A673 (cell line): ENCODE measurements at regions not wholly inside any gene's neighbourhood (a gene's known extent, or its start where the extent isn't known, plus 50 kb on each side); places are given as distances from the start of the nearest gene placed in this dataset.

Experiments
- BruUV-seq: library from RNA; stranded (reverse); fragments of 400-500 nt; replicated peaks from 2 replicates; lab custom pipeline; 2021; lab: Mats Ljungman, UMichigan
- CTCF ChIA-PET: fragments of 300-600 bp; sonication (Branson Sonifier 250); formaldehyde crosslinking; loops from one replicate; lab custom pipeline; 2022; ENCODE audit warnings: antibody characterized with exemption; lab: Charles Lee
- POLR2A ChIA-PET: fragments of 300-600 bp; sonication (Branson Sonifier 250); formaldehyde crosslinking; loops from one replicate; lab custom pipeline; 2022; ENCODE audit warnings: antibody characterized with exemption; ENCODE audit not compliant: low non-redundant PET; lab: Charles Lee
- DNase-seq: peaks from one replicate; pipeline ENCODE4 v3.0.0-alpha.2; 2015; ENCODE audit warnings: low spot score
- H3K27ac ChIP-seq: fragments of 200-600 bp; sonication (generic); 2 replicates; pipeline ENCODE4 v1.5.1; 2016; ENCODE audit warnings: mixed run types, low read depth, mild to moderate bottlenecking, mixed read lengths, antibody characterized with exemption, low read length; ENCODE audit not compliant: poor library complexity, severe bottlenecking
- H3K27me3 ChIP-seq: fragments of 200-600 bp; sonication (generic); replicated peaks from 2 replicates; pipeline ENCODE4 v1.6.1; 2017; ENCODE audit warnings: mixed run types, low read depth, mild to moderate bottlenecking, mixed read lengths, antibody characterized with exemption, low read length; ENCODE audit not compliant: insufficient read depth, poor library complexity
- H3K36me3 ChIP-seq: fragments of 200-600 bp; sonication (generic); 2 replicates; pipeline ENCODE4 v1.6.1; 2016; ENCODE audit warnings: mixed run types, mild to moderate bottlenecking, mixed read lengths, antibody characterized with exemption, low read length; ENCODE audit not compliant: insufficient read depth, poor library complexity, severe bottlenecking
- H3K4me1 ChIP-seq: fragments of 200-600 bp; sonication (generic); 2 replicates; pipeline ENCODE4 v1.6.1; 2017; ENCODE audit warnings: mixed run types, mild to moderate bottlenecking, mixed read lengths, antibody characterized with exemption, low read length; ENCODE audit not compliant: insufficient read depth, poor library complexity, severe bottlenecking
- H3K4me3 ChIP-seq: fragments of 200-600 bp; sonication (generic); 2 replicates; pipeline ENCODE4 v1.5.1; 2016; ENCODE audit warnings: low read depth, mixed run types, mild to moderate bottlenecking, mixed read lengths, low read length; ENCODE audit not compliant: poor library complexity, severe bottlenecking
- H3K9me3 ChIP-seq: fragments of 200-600 bp; sonication (generic); 2 replicates; pipeline ENCODE4 v1.6.1; 2016; ENCODE audit warnings: mixed run types, low read depth, mild to moderate bottlenecking, mixed read lengths, antibody characterized with exemption, low read length; ENCODE audit not compliant: poor library complexity, severe bottlenecking
- EZH2 ChIP-seq: fragments of 200-600 bp; sonication (generic); IDR thresholded peaks from 2 replicates; pipeline ENCODE4 v1.6.1; 2017; ENCODE audit warnings: borderline replicate concordance, low read depth, mild to moderate bottlenecking, mixed read lengths, antibody characterized with exemption, low read length; ENCODE audit not compliant: poor library complexity, severe bottlenecking
- intact Hi-C: fragments of 100-400 bp; cut with micrococcal nuclease; formaldehyde crosslinking; loops from one replicate; pipeline ENCODE4 v1.10.0; 2022; ENCODE audit not compliant: unreplicated experiment
- TF ChIP-seq, protein P1 (sequence below): fragments of 300-800, 200-600 bp; sonication (generic); conservative IDR thresholded peaks from 2 replicates; pipeline ENCODE4 v1.5.1; 2017; ENCODE audit warnings: low read depth, mild to moderate bottlenecking, antibody characterized with exemption, low read length, moderate library complexity, mixed read lengths

DNA sequence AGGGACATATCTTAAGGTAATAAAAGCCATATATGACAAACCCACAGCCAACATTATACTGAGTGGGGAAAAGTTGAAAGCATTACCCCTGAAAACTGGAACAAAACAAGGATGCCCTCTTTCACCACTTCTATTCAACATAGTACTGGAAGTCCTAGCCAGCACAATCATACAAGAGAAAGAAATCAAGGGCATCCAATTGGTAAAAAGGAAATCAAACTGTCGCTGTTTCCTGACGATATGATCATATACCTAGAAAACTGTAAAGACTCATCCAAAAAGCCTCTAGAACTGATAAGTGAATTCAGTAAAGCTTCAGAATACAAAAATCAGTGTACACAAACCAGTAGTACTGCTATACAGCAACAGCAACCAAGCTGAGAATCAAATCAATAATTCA is 53.8 kb upstream of the PSME4 start:
- BruUV-seq = no TSS peak
- no peaks in the 10 kb centered on the region for H3K27me3 ChIP-seq
- intact Hi-C loops = no loop called here
- DNase-seq = no peak
- H3K27ac ChIP-seq = no peak overlapping the region
- no peak overlapping the region for H3K4me3 ChIP-seq
- CTCF ChIA-PET = no interaction called here
- no peaks in the 10 kb centered on the region for H3K36me3 ChIP-seq
- no peaks in the 10 kb centered on the region for H3K4me1 ChIP-seq
- H3K9me3 ChIP-seq = peaks cover 6% of the 10 kb centered on the region
- POLR2A ChIA-PET = no interaction called here
- TF ChIP-seq, protein P1, sequence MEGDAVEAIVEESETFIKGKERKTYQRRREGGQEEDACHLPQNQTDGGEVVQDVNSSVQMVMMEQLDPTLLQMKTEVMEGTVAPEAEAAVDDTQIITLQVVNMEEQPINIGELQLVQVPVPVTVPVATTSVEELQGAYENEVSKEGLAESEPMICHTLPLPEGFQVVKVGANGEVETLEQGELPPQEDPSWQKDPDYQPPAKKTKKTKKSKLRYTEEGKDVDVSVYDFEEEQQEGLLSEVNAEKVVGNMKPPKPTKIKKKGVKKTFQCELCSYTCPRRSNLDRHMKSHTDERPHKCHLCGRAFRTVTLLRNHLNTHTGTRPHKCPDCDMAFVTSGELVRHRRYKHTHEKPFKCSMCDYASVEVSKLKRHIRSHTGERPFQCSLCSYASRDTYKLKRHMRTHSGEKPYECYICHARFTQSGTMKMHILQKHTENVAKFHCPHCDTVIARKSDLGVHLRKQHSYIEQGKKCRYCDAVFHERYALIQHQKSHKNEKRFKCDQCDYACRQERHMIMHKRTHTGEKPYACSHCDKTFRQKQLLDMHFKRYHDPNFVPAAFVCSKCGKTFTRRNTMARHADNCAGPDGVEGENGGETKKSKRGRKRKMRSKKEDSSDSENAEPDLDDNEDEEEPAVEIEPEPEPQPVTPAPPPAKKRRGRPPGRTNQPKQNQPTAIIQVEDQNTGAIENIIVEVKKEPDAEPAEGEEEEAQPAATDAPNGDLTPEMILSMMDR = no peak
- no peak for TF ChIP-seq EZH2

DNA sequence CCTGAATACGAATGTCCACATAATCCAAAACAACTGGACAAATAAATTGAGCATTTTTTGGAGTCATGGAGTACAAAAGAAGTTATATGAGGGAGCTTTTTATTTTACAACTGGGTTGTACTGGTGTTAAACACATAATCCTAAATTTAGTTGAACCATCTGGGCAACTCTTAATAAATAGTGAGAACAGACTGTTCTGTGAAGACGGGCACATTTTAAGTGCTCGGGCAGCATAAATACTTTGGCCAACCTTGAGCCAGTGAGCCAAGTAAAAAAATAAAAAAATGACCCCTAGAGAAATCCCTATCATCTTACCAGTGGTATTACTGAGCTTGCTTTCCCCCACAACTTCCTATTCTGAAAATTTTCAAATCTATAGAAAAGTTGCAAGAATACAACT is 50.9 kb upstream of the PSME4 start:
- no peaks in the 10 kb centered on the region for H3K4me1 ChIP-seq
- intact Hi-C loops = no loop called here
- peaks cover 6% of the 10 kb centered on the region for H3K9me3 ChIP-seq
- no TSS peak for BruUV-seq
- H3K36me3 ChIP-seq = no peaks in the 10 kb centered on the region
- ChIA-PET POLR2A (no interaction called here), CTCF (no interaction called here)
- no peak for DNase-seq
- no peak overlapping the region for H3K4me3 ChIP-seq
- no peaks in the 10 kb centered on the region for H3K27me3 ChIP-seq
- no peak for TF ChIP-seq EZH2
- TF ChIP-seq, protein P1 = no peak
- no peak overlapping the region for H3K27ac ChIP-seq

DNA sequence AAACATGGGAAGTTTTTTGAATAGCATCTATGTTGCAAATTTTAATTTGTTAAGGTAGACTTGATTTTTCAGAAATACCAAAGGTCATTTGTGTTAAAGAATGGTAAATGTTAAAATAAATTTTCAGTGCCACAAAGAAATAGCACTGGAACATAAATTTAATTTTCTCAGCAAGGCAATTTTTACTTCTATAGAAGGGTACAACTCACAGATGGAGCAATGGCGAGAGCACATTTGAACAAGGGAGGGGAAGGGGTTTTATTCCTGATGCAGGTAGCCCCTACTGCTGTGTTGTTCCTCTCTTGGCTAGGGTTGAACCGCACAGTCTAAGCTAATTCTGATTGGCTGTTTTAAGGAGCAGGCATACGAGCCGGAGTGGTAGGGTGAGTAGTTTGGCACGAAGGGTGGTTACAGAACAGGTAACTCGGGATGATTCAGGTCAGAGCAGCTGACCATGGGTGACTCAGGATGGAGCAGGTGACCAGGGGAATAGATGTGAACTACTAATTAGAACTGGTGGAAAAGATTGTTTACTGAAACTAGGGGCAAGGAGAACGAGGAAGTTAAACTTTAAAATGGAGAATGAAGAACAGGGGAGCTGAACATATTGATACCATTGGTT is 50.1 kb upstream of the PSME4 start:
- no peak for DNase-seq
- Histone ChIP-seq H3K9me3 (peaks cover 6% of the 10 kb centered on the region), H3K27me3 (no peaks in the 10 kb centered on the region), H3K4me1 (no peaks in the 10 kb centered on the region), H3K27ac (no peak overlapping the region), H3K4me3 (no peak overlapping the region), H3K36me3 (no peaks in the 10 kb centered on the region)
- ChIA-PET CTCF (no interaction called here), POLR2A (no interaction called here)
- intact Hi-C loops = no loop called here
- TF ChIP-seq EZH2 = no peak
- TF ChIP-seq, protein P1 = no peak
- no TSS peak for BruUV-seq
